DOHH2 (cell line): ENCODE measurements at regions not wholly inside any gene's neighbourhood (a gene's known extent, or its start where the extent isn't known, plus 50 kb on each side); places are given as distances from the start of the nearest gene placed in this dataset.
"Not testable (repeated sequence)": the region's sequence is repeated elsewhere in the genome, so short reads cannot be mapped to it uniquely, and the experiment has no call there.

Experiments
- H3F3A ChIP-seq: fragments of 200-600 bp; sonication (generic), shearing (Covaris generic); 2 replicates; pipeline ENCODE4 v1.6.0; 2016; ENCODE audit warnings: antibody characterized with exemption, mild to moderate bottlenecking; ENCODE audit not compliant: control insufficient read depth, insufficient read depth
- H3K27ac ChIP-seq: fragments of 200-600 bp; sonication (generic); 2 replicates; pipeline ENCODE4 v1.5.1; 2014; ENCODE audit warnings: low read depth, mild to moderate bottlenecking, low read length, moderate library complexity
- H3K27me3 ChIP-seq: fragments of 200-600 bp; sonication (generic); 2 replicates; pipeline ENCODE4 v1.6.1; 2014; ENCODE audit warnings: mild to moderate bottlenecking, low read length, mixed read lengths; ENCODE audit not compliant: control insufficient read depth
- H3K36me3 ChIP-seq: fragments of 200-600 bp; sonication (generic); 2 replicates; pipeline ENCODE4 v1.6.1; 2014; ENCODE audit warnings: mild to moderate bottlenecking, low read length, moderate library complexity, mixed read lengths; ENCODE audit not compliant: control insufficient read depth
- H3K4me1 ChIP-seq: fragments of 200-600 bp; sonication (generic); 2 replicates; pipeline ENCODE4 v1.6.1; 2014; ENCODE audit warnings: mild to moderate bottlenecking, low read length, mixed read lengths; ENCODE audit not compliant: control insufficient read depth
- H3K4me2 ChIP-seq: fragments of 200-600 bp; sonication (generic); 2 replicates; pipeline ENCODE4 v1.6.0; 2014; ENCODE audit warnings: mild to moderate bottlenecking, low read length, moderate library complexity
- H3K4me3 ChIP-seq: fragments of 200-600 bp; sonication (generic); 2 replicates; pipeline ENCODE4 v1.5.1; 2014; ENCODE audit warnings: mild to moderate bottlenecking, low read length, mixed read lengths
- H3K79me2 ChIP-seq: fragments of 200-600 bp; sonication (generic); 2 replicates; pipeline ENCODE4 v1.6.1; 2014; ENCODE audit warnings: mild to moderate bottlenecking, low read length, mixed read lengths; ENCODE audit not compliant: control insufficient read depth
- H3K9me2 ChIP-seq: fragments of 200-600 bp; sonication (generic); replicated peaks from 2 replicates; pipeline ENCODE4 v1.6.1; 2014; ENCODE audit warnings: mild to moderate bottlenecking, low read length, mixed read lengths; ENCODE audit not compliant: control insufficient read depth
- H3K9me3 ChIP-seq: fragments of 200-600 bp; sonication (generic); 2 replicates; pipeline ENCODE4 v1.6.1; 2014; ENCODE audit warnings: antibody characterized with exemption, low read length, mixed read lengths; ENCODE audit not compliant: control insufficient read depth, insufficient read depth
- H4K20me1 ChIP-seq: fragments of 200-600 bp; sonication (generic); 2 replicates; pipeline ENCODE4 v1.6.0; 2014; ENCODE audit warnings: low read depth, mild to moderate bottlenecking, antibody characterized with exemption, low read length, moderate library complexity; ENCODE audit not compliant: control insufficient read depth, insufficient read depth
- CTCF ChIP-seq: fragments of 200-600 bp; sonication (generic); IDR thresholded peaks from one replicate; pipeline ENCODE4 v1.5.1; 2014; ENCODE audit warnings: antibody characterized with exemption, mild to moderate bottlenecking, low read depth, low read length; ENCODE audit not compliant: poor library complexity, severe bottlenecking
- EZH2phosphoT487 ChIP-seq: fragments of 200-600 bp; sonication (generic); IDR thresholded peaks from 2 replicates; pipeline ENCODE4 v1.6.1; 2017; ENCODE audit warnings: borderline replicate concordance, mild to moderate bottlenecking, antibody characterized with exemption, low read length, moderate library complexity, mixed read lengths

GRCh38 chr5:10102706-10103497 is 146.8 kb downstream of the ATPSCKMT start:
- Histone ChIP-seq H3K27me3 (no peaks in the 10 kb centered on the region), H3K4me2 (no peak overlapping the region), H4K20me1 (no peaks in the 10 kb centered on the region), H3K4me3 (no peak overlapping the region), H3K9me2 (no peaks in the 10 kb centered on the region), H3F3A (no peaks in the 10 kb centered on the region), H3K9me3 (no peaks in the 10 kb centered on the region), H3K27ac (no peak overlapping the region), H3K79me2 (no peaks in the 10 kb centered on the region), H3K4me1 (no peaks in the 10 kb centered on the region), H3K36me3 (no peaks in the 10 kb centered on the region)
- no peak for TF ChIP-seq EZH2phosphoT487

GRCh38 chr5:10102235-10102634 is 147.5 kb downstream of the ATPSCKMT start:
- H4K20me1 ChIP-seq, H3K9me3 ChIP-seq, H3K27ac ChIP-seq, H3K4me2 ChIP-seq, H3K4me1 ChIP-seq, H3F3A ChIP-seq, H3K4me3 ChIP-seq, H3K9me2 ChIP-seq, H3K27me3 ChIP-seq, H3K79me2 ChIP-seq, H3K36me3 ChIP-seq: not testable (repeated sequence)

- Histone ChIP-seq H3K4me1 (no peaks in the 10 kb centered on the region), H3K9me2 (no peaks in the 10 kb centered on the region), H3K4me2 (no peak overlapping the region), H3F3A (no peaks in the 10 kb centered on the region), H3K79me2 (no peaks in the 10 kb centered on the region), H3K36me3 (no peaks in the 10 kb centered on the region), H4K20me1 (no peaks in the 10 kb centered on the region), H3K27ac (no peak overlapping the region), H3K4me3 (no peak overlapping the region), H3K27me3 (no peaks in the 10 kb centered on the region), H3K9me3 (no peaks in the 10 kb centered on the region)
- TF ChIP-seq EZH2phosphoT487: no peak
- TF ChIP-seq CTCF: no peak
These were observed 150.1 kb downstream of the ATPSCKMT start for GRCh38 chr5:10099548-10099947.

GRCh38 chr5:10091701-10092100 is 158.0 kb downstream of the ATPSCKMT start:
- Histone ChIP-seq H3K4me3 (no peak overlapping the region), H3F3A (no peaks in the 10 kb centered on the region), H3K79me2 (no peaks in the 10 kb centered on the region), H3K4me1 (no peaks in the 10 kb centered on the region), H3K27ac (no peak overlapping the region), H3K27me3 (no peaks in the 10 kb centered on the region), H3K36me3 (no peaks in the 10 kb centered on the region), H3K9me2 (no peaks in the 10 kb centered on the region), H4K20me1 (no peaks in the 10 kb centered on the region), H3K4me2 (no peak overlapping the region), H3K9me3 (no peaks in the 10 kb centered on the region)
- TF ChIP-seq EZH2phosphoT487: no peak
- TF ChIP-seq CTCF: no peak
